Activated CD8-positive, alpha-beta T cell treated with anti-CD3 and anti-CD28 coated beads, Interleukin-2, amount 10 ng/mL, durations not matched to agents 7 days and 5 days (primary cell): ENCODE measurements at regions not wholly inside any gene's neighbourhood (a gene's known extent, or its start where the extent isn't known, plus 50 kb on each side); places are given as distances from the start of the nearest gene placed in this dataset.
"Not testable (repeated sequence)": the region's sequence is repeated elsewhere in the genome, so short reads cannot be mapped to it uniquely, and the experiment has no call there.

Source experiments
- ATAC-seq: fragments of 150-1000 bp; cut with Tn5 transposase; one replicate; pipeline ENCODE4 v1.10.0; 2021; ENCODE audit warnings: moderate library complexity
- CTCF ChIA-PET: fragments of 350-600 bp; sonication (Branson Sonifier 250); formaldehyde crosslinking; loops from one replicate; lab custom pipeline; 2021; ENCODE audit warnings: antibody characterized with exemption; lab: Charles Lee
- POLR2A ChIA-PET: fragments of 350-600 bp; sonication (Branson Sonifier 250); formaldehyde crosslinking; loops from one replicate; lab custom pipeline; 2021; ENCODE audit warnings: antibody characterized with exemption; lab: Charles Lee
- DNase-seq: peaks from one replicate; pipeline ENCODE4 v3.0.0-alpha.2; 2020
- H3K27ac Mint-ChIP-seq: one replicate; pipeline ENCODE4 v1.8.0; 2021; ENCODE audit warnings: mild to moderate bottlenecking, mixed read lengths
- H3K27me3 Mint-ChIP-seq: one replicate; pipeline ENCODE4 v1.8.0; 2021; ENCODE audit warnings: low read depth, mixed read lengths
- H3K36me3 Mint-ChIP-seq: one replicate; pipeline ENCODE4 v1.8.0; 2021; ENCODE audit warnings: low read depth, mixed read lengths
- H3K4me1 Mint-ChIP-seq: one replicate; pipeline ENCODE4 v1.8.0; 2021; ENCODE audit warnings: low read depth, mixed read lengths
- H3K4me3 Mint-ChIP-seq: one replicate; pipeline ENCODE4 v1.8.0; 2021; ENCODE audit warnings: mild to moderate bottlenecking, mixed read lengths
- H3K9me3 Mint-ChIP-seq: one replicate; pipeline ENCODE4 v1.8.0; 2022; ENCODE audit warnings: mixed read lengths; ENCODE audit not compliant: insufficient read depth

DNA sequence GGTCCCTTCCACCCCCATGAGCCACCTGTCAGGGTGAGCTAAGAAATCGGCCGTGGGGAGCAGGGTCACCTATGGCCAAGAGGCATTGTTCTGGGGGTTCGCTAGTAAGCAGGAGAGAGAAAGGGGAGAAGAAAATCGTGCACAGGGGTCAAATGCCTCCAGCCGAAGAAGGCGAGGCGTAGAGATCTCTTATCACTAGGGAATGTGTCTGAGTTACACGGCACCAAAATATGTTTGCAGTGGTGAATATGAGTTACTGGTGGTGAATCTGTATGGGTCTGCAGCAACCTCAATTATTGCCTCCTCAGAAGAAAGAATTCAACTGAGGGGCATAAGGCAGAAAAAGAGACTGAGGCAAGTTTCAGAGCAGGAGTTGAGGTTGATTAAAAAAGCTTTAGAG is 54.2 kb upstream of the RABGAP1L start:
- Mint-ChIP-seq H3K4me1 (no peaks in the 10 kb centered on the region), H3K27ac (no peak overlapping the region), H3K4me3 (no peak overlapping the region)

DNA sequence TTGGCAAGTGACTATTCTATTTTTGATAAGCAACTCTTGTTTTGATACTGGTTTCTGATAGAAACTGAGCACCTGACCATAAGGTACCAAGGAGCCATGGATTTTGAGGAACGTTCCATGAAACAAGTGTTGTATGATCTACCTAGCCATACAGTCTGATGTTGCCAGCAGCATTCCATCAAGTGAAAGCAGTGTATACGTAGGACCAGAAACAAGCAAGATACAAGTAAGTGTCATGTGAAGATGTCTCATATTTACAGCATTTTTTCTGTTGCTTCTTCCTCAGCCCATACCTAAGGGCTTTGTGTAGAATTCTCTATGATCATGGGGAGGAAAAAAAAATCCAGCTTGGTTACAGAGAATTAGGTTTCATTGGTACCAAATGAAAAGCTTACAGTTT is 55.6 kb upstream of the RABGAP1L start:
- H3K36me3 Mint-ChIP-seq: no peaks in the 10 kb centered on the region
- no peak for ATAC-seq
- H3K4me1 Mint-ChIP-seq: no peaks in the 10 kb centered on the region
- ChIA-PET CTCF (interaction anchor here (1.1 kb wide), 1 partner anchor 10 kb away, joined by 3 read pairs; no protein-coding TSS in a partner anchor), POLR2A (no interaction called here)
- peaks cover 17% of the 10 kb centered on the region for H3K27me3 Mint-ChIP-seq
- no peak overlapping the region for H3K4me3 Mint-ChIP-seq
- no peak for DNase-seq
- no peaks in the 10 kb centered on the region for H3K9me3 Mint-ChIP-seq
- H3K27ac Mint-ChIP-seq: no peak overlapping the region

More for the DNA sequence above, 54.2 kb upstream of the RABGAP1L start:
- DNase-seq: no peak
- POLR2A ChIA-PET: no interaction called here
- no peak for ATAC-seq
- Mint-ChIP-seq H3K9me3 (no peaks in the 10 kb centered on the region), H3K27me3 (peaks cover 15% of the 10 kb centered on the region), H3K36me3 (no peaks in the 10 kb centered on the region)
- CTCF ChIA-PET: no interaction called here

DNA sequence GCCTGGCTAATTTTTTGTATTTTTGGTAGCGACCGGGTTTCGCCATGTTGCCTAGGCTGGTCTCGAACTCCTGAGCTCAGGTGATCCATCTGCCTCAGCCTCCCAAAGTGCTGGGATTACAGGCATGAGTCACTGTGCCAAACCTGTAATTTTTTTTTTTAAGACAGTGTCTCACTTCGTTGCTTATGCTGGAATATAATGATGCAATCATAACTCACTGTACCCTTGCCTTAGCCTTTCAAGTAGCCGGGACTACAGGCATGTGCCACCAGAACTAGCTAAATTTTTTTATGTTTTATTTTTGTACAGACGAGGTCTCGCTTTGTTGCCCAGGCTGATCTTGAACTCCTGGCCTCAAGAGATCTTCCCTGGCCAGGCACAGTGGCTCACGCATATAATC is 57.3 kb upstream of the RABGAP1L start:
- DNase-seq, H3K36me3 Mint-ChIP-seq, POLR2A ChIA-PET, H3K27ac Mint-ChIP-seq, H3K9me3 Mint-ChIP-seq, ATAC-seq, H3K4me1 Mint-ChIP-seq, H3K4me3 Mint-ChIP-seq: not testable (repeated sequence)
- CTCF ChIA-PET: interaction anchor here (0.6 to 1.2 kb wide), 2 partner anchors 13 to 88 kb away, joined by 3 to 4 read pairs; no protein-coding TSS in a partner anchor
- peaks cover 14% of the 10 kb centered on the region for H3K27me3 Mint-ChIP-seq

DNA sequence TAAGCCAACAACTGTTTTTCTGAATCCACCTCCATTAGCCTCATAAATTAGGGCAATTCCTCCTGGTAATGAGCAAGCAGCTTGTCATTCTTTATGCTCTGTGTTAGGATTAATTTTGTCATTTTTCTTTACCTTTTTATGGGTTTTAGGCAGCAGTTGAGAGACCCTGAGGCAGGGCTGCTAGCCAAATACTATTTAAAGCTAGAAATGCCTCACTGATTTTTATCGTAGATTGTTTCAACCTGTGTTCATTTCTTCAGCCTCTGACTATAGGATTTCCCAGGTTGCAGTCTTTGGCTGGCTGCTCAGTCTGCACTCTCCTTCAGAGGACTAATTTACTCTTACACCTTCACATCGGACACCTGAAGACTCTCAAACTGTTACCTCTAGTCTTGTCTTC is 61.9 kb upstream of the RABGAP1L start:
- H3K27me3 Mint-ChIP-seq: peaks cover 13% of the 10 kb centered on the region
- ChIA-PET POLR2A (no interaction called here), CTCF (no interaction called here)

DNA sequence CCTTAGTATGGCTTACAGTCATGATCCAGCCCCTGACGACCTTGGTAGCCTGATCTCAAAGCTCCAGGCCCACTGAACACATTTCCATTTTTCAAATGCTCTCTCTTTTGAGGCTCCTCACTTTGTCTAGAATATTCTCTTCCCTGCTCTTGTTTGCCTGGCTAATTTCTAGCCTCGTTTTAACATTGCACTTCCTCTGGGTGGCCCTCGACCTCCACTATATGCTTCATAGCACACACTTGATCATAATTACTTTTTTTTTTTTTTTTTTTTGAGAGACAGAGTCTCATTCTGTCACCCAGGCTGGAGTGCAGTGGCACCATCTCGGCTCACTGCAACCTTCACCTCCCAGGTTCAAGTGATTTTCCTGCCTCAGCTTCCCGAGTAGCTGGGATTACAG is 65.5 kb upstream of the RABGAP1L start:
- DNase-seq, H3K27ac Mint-ChIP-seq, H3K9me3 Mint-ChIP-seq, POLR2A ChIA-PET, H3K4me3 Mint-ChIP-seq, H3K36me3 Mint-ChIP-seq, H3K4me1 Mint-ChIP-seq, ATAC-seq: not testable (repeated sequence)
- CTCF ChIA-PET: interaction anchor here (1.3 kb wide), 1 partner anchor 124 kb away, joined by 4 read pairs; no protein-coding TSS in a partner anchor
- H3K27me3 Mint-ChIP-seq: peaks cover 12% of the 10 kb centered on the region

More for the DNA sequence above, 61.9 kb upstream of the RABGAP1L start:
- H3K27ac Mint-ChIP-seq: no peak overlapping the region
- ATAC-seq (no peak), DNase-seq (no peak)
- no peaks in the 10 kb centered on the region for H3K9me3 Mint-ChIP-seq
- H3K4me1 Mint-ChIP-seq: no peaks in the 10 kb centered on the region
- no peaks in the 10 kb centered on the region for H3K36me3 Mint-ChIP-seq
- no peak overlapping the region for H3K4me3 Mint-ChIP-seq

DNA sequence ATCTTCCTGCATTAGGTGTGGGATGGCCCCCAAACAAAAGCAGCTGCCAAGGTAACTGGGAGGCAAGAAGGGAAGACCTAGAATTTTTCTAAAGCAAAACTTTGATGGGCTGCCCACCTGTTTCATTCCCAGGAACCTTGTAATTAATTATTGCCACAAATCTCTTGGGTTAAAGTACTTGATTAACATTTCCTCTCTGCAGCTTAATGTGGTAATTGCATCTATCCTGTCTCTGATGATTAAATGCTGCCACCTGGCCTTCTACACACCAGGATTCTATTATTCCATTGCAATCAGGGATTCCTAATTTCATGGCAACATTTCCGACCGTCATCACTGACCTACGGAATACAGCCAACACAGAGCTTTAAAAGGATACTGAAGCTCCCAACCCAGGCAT is 68.3 kb upstream of the RC3H1 start:
- CTCF ChIA-PET: no interaction called here
- ATAC-seq (no peak), DNase-seq (no peak)
- H3K4me3 Mint-ChIP-seq: no peak overlapping the region
- no peak overlapping the region for H3K27ac Mint-ChIP-seq
- H3K27me3 Mint-ChIP-seq: peaks cover 9% of the 10 kb centered on the region
- POLR2A ChIA-PET: no interaction called here
- no peaks in the 10 kb centered on the region for H3K4me1 Mint-ChIP-seq
- H3K36me3 Mint-ChIP-seq: no peaks in the 10 kb centered on the region
- H3K9me3 Mint-ChIP-seq: peaks cover 4% of the 10 kb centered on the region

DNA sequence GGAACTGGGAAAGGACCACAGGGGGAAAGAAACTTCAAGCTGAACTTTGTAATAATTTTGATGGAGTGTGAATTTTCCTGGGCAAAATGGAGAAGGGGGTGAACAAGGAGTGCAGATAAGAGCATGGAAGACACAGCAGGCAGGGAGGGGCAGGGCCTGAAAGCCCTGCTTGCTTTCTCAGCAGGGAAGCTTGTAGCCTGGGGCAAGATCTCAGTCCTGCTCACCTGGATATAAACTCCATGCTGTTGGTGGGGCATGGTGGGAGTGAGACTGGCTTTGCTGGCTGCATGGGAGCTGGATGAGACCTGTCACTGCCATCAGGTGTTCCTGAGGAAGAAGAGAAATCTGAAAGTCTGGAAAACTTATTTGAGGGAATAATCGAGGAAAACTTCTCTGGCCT is 58.7 kb upstream of the RC3H1 start:
- ChIA-PET CTCF (no interaction called here), POLR2A (no interaction called here)
- DNase-seq (no peak), ATAC-seq (no peak)
- Mint-ChIP-seq H3K9me3 (no peaks in the 10 kb centered on the region), H3K27ac (no peak overlapping the region), H3K27me3 (peaks cover 13% of the 10 kb centered on the region), H3K4me1 (no peaks in the 10 kb centered on the region), H3K4me3 (no peak overlapping the region), H3K36me3 (no peaks in the 10 kb centered on the region)

DNA sequence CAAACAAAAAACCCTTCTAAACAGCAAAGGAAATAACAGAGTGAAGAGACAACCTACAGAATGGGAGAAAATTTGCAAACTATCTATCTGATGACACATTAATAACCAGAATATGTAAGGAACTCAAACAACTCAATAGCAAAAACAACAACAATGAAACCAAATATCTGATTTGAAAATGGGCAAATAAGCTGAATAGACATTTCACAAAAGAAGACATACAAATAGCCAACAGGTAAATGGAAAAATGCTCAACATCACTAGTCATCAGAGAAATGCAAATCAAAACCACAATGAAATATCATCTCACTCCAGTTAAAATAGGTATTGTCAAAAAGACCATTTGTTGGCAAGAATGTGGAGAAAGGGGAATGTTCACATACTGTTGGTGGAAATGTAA is 57.6 kb upstream of the RC3H1 start:
- DNase-seq: no peak

DNA sequence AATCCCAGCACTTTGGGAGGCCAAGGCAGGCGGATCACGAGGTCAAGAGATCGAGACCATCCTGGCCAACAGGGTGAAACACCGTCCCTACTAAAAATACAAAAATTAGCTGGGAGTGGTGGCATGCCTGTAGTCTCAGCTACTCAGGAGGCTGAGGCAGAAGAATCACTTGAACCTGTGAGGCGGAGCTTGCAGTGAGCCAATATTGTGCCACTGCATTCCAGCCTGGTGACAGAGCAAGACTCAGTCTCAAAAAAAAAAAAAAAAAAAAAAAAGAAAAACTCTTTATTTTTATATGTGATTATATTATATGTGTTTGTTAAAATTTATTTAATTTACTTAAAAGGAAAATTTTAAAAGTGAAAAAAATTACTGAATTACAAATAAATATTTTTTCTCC is 56.8 kb upstream of the RC3H1 start:
- H3K27ac Mint-ChIP-seq, DNase-seq, H3K4me3 Mint-ChIP-seq, H3K4me1 Mint-ChIP-seq, H3K36me3 Mint-ChIP-seq, H3K27me3 Mint-ChIP-seq, ATAC-seq, POLR2A ChIA-PET, H3K9me3 Mint-ChIP-seq: not testable (repeated sequence)
- CTCF ChIA-PET: interaction anchor here (0.7 to 1.4 kb wide), 2 partner anchors 20 to 74 kb away, joined by 3 read pairs; no protein-coding TSS in a partner anchor

More for the DNA sequence above, 57.6 kb upstream of the RC3H1 start:
- H3K9me3 Mint-ChIP-seq: no peaks in the 10 kb centered on the region
- no peak for ATAC-seq
- CTCF ChIA-PET: no interaction called here
- H3K36me3 Mint-ChIP-seq: no peaks in the 10 kb centered on the region
- no peaks in the 10 kb centered on the region for H3K4me1 Mint-ChIP-seq
- POLR2A ChIA-PET: no interaction called here
- peaks cover 7% of the 10 kb centered on the region for H3K27me3 Mint-ChIP-seq
- H3K27ac Mint-ChIP-seq: no peak overlapping the region
- no peak overlapping the region for H3K4me3 Mint-ChIP-seq

DNA sequence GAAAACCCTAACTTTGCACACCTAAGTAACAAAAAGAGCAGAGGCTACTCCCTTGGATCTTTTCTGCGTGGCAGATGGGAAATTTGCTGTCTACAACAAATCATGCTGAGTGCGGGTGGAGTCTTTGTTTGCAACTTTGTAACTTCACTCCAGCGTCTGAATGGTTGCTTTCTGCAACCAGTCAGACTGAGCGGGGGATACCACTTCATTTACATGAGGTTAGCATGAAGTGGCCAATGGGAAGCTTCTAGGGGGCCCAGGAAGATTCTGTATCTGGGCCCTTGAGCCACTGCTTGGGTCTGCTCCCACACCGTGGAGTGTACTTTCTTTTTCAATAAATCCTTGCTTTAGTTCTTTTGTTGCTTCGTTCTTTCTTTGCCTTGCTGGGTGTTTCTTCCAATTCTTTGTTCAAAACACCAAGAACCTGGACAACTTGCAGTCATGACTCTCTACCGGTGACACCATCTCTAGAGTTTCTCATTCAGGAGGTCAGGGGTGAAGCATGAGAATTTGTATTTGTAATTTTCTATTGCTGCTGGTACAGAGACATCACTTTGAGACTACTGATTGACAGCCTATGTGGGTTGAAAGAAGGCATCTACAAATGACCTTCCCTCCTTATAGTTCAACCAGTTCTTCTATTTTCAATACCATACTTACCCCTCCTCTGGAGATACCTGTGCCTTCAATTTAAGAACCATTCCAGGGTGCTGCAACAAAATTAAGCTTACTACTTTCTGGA is 55.8 kb upstream of the RC3H1 start:
- no peak for ATAC-seq
- no peaks in the 10 kb centered on the region for H3K36me3 Mint-ChIP-seq
- no peak for DNase-seq
- H3K4me3 Mint-ChIP-seq: no peak overlapping the region
- H3K9me3 Mint-ChIP-seq: no peaks in the 10 kb centered on the region
- no peaks in the 10 kb centered on the region for H3K4me1 Mint-ChIP-seq
- CTCF ChIA-PET: interaction anchor here (0.7 to 1.4 kb wide), 2 partner anchors 19 to 75 kb away, joined by 3 read pairs; no protein-coding TSS in a partner anchor
- no peak overlapping the region for H3K27ac Mint-ChIP-seq
- POLR2A ChIA-PET: interaction anchor here (0.5 kb wide), 1 partner anchor 55 kb away, joined by 3 read pairs; no protein-coding TSS in a partner anchor
- peaks cover 6% of the 10 kb centered on the region for H3K27me3 Mint-ChIP-seq

DNA sequence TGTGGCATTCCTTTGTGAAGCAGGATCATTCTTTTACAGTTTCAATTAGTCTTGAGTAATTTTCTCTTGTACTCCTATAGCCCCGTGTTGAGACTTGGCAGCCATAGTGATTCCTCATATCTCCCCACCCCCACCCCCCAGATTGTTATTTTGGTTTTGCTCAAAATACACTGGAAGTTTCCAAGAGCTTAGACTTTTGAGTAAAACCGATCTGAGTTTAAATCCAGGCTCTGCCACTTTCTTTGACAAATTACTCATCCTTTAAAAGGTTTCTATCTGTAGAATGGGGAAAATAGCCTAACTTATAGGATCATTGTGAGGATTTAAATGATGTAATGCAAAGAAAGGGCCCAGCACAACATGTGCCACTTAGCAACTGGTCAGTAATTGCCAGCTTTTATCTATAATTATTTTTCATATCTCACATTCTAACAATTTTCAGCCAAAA is 53.1 kb upstream of the RC3H1 start:
- ChIA-PET POLR2A (no interaction called here), CTCF (no interaction called here)
- H3K36me3 Mint-ChIP-seq: no peaks in the 10 kb centered on the region
- no peaks in the 10 kb centered on the region for H3K9me3 Mint-ChIP-seq
- peaks cover 8% of the 10 kb centered on the region for H3K27me3 Mint-ChIP-seq
- H3K4me3 Mint-ChIP-seq: no peak overlapping the region
- no peak overlapping the region for H3K27ac Mint-ChIP-seq
- ATAC-seq (no peak), DNase-seq (no peak)
- no peaks in the 10 kb centered on the region for H3K4me1 Mint-ChIP-seq

DNA sequence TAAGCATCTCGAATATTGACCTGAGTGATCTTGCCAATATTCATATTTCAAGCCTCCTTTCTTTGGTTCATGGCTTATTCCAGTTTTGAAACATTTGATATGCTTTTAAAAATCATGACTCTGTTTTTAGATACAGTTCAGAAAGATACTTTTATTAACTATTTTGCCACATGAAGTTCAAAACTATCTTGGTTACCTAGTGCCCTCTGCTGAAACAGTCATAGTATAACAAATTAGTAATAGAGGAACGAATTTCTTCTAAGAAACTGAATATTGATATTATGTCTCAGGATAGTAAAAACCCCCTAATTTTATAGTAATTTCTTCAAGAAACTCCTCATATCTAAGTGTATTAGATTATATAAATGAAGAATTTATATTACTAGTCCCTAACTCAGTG is 52.6 kb upstream of the RC3H1 start:
- Mint-ChIP-seq H3K4me3 (no peak overlapping the region), H3K27ac (no peak overlapping the region), H3K9me3 (no peaks in the 10 kb centered on the region), H3K4me1 (no peaks in the 10 kb centered on the region), H3K27me3 (peaks cover 7% of the 10 kb centered on the region), H3K36me3 (no peaks in the 10 kb centered on the region)
- DNase-seq: no peak
- ChIA-PET CTCF (no interaction called here), POLR2A (no interaction called here)
- ATAC-seq: no peak
